Activated naive CD8-positive, alpha-beta T cell (primary cell): ENCODE measurements at regions not wholly inside any gene's neighbourhood (a gene's known extent, or its start where the extent isn't known, plus 50 kb on each side); places are given as distances from the start of the nearest gene placed in this dataset.
"Not testable (repeated sequence)": the region's sequence is repeated elsewhere in the genome, so short reads cannot be mapped to it uniquely, and the experiment has no call there.

Experiments used
- H3K27ac Mint-ChIP-seq: one replicate; pipeline ENCODE4 v1.8.0; 2021; ENCODE audit warnings: mixed read lengths
- H3K27me3 Mint-ChIP-seq: one replicate; pipeline ENCODE4 v1.8.0; 2021; ENCODE audit warnings: mixed read lengths
- H3K36me3 Mint-ChIP-seq: one replicate; pipeline ENCODE4 v1.8.0; 2021; ENCODE audit warnings: mixed read lengths
- H3K4me1 Mint-ChIP-seq: one replicate; pipeline ENCODE4 v1.8.0; 2021; ENCODE audit warnings: low read depth, mixed read lengths
- H3K4me3 Mint-ChIP-seq: one replicate; pipeline ENCODE4 v1.8.0; 2021; ENCODE audit warnings: mild to moderate bottlenecking, mixed read lengths
- H3K9me3 Mint-ChIP-seq: one replicate; pipeline ENCODE4 v1.8.0; 2021; ENCODE audit warnings: low read depth, mixed read lengths

DNA sequence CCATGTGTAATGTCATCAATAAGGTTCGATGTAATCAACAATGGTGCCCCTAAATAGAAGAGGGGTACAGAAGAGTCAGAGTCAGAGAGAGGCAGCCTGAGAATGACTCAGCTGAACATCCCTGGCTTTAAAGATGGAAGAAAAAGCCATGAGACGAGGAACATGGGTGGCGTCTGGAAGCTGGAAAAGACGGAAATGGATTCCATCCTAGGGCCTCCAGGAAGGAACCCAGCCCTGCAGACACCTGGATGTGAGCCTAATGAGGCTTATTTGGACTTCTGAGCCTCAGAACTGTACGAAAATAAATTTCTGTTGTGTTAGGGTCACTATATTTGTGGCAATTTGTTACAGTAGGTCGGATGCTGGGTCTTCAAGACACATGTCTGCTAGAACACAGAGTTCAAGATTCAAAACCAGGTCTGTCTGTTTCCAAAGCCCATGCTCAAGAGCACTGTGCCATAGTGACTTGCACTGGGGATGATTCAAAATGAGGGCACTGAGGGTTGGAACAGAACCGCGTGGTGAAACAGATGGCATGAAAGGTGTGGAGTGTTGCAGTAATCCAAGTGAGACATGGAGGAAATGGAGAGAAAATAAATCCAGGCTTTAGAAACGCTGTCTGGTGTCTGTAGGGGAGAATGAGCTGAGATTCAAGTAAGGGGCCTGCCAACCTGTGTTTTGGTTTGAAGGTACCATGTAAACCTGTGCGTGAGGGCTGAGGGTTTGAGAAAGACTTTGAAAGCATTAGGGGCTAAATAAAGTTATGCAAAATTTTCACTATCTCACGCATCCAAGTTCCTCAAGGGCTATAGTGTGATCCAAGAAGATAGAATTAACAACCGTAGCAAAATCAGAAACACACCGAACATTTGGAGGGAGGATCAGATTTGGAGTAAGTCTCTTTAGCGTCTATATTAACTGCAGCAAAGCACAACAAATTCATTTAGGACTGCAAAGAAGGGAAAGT lies 849.1 kb upstream of the AUTS2 start:
- no peak overlapping the region for H3K27ac Mint-ChIP-seq
- peaks cover 13% of the 10 kb centered on the region for H3K9me3 Mint-ChIP-seq
- no peaks in the 10 kb centered on the region for H3K4me1 Mint-ChIP-seq

DNA sequence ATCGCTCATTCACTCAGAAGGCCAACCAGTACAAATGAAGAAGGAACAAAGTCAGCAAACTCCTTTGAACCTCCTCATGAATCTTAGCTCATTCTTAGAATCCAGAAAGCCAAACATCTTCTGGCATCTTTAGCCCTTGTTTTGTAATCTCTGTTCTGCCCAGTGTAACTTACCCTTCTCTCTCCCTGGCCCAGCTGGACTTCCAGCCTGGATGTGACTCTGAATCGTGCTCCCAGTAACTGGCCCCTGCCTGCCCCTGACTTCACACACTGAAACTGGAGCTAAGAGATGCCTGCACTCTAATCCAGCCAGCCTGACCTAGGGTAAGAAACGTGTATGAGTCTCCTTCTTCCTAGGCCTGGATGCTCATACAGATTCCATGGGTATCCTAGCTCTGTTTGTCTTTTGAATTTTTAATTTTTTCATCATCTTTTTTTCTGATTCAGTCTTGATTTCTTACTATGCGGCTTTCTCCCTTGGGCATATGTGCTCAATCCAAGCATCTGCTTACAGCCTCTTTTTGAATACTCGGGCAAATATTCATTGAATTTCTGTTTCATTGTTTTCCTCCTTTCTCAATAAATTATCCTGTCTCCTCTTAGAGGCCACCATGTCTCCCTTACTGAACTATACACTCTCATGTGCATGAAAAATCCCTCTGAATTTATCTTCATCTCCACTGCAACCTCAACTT lies 845.6 kb upstream of the AUTS2 start:
- Mint-ChIP-seq H3K4me3 (no peak overlapping the region), H3K36me3 (peaks cover 3% of the 10 kb centered on the region), H3K27ac (no peak overlapping the region), H3K9me3 (peaks cover 12% of the 10 kb centered on the region), H3K27me3 (no peaks in the 10 kb centered on the region), H3K4me1 (no peaks in the 10 kb centered on the region)

More for the DNA sequence above, 849.1 kb upstream of the AUTS2 start:
- Mint-ChIP-seq H3K27me3 (no peaks in the 10 kb centered on the region), H3K4me3 (no peak overlapping the region), H3K36me3 (peaks cover 3% of the 10 kb centered on the region)

DNA sequence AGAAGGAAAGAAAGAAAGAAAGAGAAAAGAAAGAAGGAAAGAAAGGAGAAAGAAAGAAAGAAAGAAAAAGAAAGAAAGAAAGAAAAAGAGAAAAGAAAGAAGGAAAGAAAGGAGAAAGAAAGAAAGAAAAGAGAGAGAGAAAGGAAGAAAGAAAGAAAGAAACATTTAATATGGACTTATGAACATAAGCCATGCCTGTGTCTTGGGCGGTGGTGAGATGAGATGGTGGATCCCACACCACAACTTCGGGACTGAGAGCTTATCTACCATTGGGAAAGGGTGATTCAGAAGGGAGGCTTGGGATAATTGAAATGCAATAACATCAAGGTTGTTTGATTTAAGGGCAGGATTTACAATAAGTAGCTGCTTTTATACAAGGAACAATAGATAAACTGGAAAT lies 843.9 kb upstream of the AUTS2 start:
- Mint-ChIP-seq H3K36me3 (no peaks in the 10 kb centered on the region), H3K27ac (no peak overlapping the region), H3K4me1 (no peaks in the 10 kb centered on the region), H3K27me3 (no peaks in the 10 kb centered on the region), H3K4me3 (no peak overlapping the region), H3K9me3 (peaks cover 7% of the 10 kb centered on the region)

DNA sequence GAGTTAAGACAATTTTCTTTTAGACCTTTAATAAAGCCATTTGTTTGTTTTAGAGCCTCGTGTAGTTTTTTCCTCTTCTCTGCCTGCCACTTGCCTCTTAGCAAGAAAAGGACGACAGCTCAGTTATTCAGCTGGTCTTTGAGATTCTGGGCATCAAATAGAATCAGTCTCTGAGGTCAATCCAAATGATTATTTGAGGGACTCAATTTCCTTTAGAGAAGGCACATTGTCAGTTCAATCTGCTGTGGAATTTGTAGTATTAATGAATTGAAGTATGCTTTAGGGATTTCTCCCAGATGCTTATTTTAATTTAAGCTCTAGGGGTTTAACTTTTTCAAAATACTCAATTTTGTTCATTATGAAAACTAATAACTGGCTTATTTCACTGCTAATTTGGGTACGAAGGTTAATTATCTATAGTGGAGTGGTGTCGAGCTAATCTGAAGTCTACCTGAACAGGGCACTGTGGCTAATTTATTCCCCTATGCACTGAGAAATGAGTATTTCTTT lies 841.2 kb upstream of the AUTS2 start:
- Mint-ChIP-seq H3K36me3 (no peaks in the 10 kb centered on the region), H3K4me1 (no peaks in the 10 kb centered on the region), H3K9me3 (peaks cover 7% of the 10 kb centered on the region), H3K27ac (no peak overlapping the region), H3K27me3 (no peaks in the 10 kb centered on the region), H3K4me3 (no peak overlapping the region)

DNA sequence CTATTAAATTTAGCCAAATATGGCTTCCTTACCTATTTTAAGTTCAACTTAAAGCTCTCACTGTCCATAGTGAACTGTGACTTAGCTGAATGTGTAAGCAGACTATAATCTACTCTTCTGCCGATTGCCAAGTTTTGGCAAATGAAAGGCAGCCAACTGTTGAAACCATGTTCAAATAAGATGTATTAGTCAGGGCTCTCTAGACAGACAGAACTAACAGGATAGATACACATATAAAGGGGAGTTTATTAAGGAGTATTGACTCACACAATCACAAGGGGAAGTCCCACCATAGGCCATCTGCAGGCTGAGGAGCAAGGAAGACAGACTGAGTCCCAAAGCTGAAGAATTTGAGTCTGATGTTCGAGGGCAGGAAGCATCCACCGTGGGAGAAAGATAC lies 837.7 kb upstream of the AUTS2 start:
- Mint-ChIP-seq H3K4me1 (no peaks in the 10 kb centered on the region), H3K27me3 (no peaks in the 10 kb centered on the region), H3K4me3 (no peak overlapping the region), H3K36me3 (no peaks in the 10 kb centered on the region), H3K9me3 (no peaks in the 10 kb centered on the region), H3K27ac (no peak overlapping the region)

DNA sequence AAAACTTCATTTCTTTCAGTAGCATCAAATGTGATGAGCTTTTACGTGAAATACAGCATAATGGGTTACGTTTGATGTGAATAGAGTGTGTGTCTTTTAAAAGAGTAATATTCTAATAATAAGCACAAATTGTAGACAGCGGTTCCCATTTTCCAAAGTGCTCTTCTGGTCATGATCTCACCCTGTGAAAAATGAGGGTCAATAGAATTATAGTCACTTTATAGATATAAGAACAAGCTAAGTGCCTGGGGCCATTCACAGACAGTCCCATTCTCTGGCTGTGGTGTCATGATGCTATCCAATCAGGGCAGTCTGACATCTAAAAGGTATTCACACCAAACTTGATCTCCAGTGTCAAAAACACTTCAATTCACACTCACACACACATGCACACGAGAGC lies 830.8 kb upstream of the AUTS2 start:
- H3K4me1 Mint-ChIP-seq, result no peaks in the 10 kb centered on the region
- no peak overlapping the region for H3K27ac Mint-ChIP-seq

DNA sequence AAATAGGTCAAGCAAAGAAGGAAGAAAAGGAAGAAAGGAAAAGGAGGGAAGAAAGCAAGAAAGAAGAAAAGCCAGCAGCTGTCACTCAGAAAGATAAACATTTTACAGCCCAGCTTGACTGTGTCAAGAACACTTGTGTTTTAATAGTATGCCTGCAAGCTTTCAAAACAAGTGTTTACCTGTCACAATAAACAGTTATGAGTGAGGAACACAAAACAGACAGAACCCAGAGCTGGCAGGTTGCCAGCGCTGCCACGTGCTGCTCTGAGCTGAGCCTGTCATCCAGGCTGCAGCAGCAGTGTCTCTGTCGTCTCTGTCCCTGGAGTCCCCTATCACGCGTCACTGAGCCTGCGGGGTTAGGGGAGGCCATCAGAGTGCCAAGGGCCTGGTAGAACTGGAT lies 827.6 kb upstream of the AUTS2 start:
- no peaks in the 10 kb centered on the region for H3K4me1 Mint-ChIP-seq
- no peak overlapping the region for H3K4me3 Mint-ChIP-seq
- peaks cover 4% of the 10 kb centered on the region for H3K9me3 Mint-ChIP-seq

More for the DNA sequence above, 830.8 kb upstream of the AUTS2 start:
- Mint-ChIP-seq H3K9me3 (no peaks in the 10 kb centered on the region), H3K27me3 (peaks cover 1% of the 10 kb centered on the region), H3K4me3 (no peak overlapping the region), H3K36me3 (no peaks in the 10 kb centered on the region)

DNA sequence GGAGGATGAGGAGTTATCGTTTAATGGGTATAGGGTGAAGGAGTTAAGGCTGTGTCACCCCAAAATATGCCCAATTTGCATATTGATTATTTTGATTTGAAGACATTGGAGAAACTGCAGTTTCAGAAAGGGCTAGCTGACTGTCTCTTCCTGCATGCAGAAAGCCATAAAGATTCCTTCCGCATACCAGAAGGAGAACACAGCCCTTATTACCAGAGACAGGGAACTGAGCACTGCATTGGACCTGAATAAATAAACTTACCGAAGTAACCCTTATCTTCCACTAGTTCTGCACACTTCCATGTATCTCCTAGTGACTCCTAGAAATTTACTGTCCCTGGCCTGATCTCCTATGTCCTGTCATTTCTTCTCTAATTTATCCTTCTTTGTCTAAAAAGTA lies 821.9 kb upstream of the AUTS2 start:
- Mint-ChIP-seq H3K4me3 (no peak overlapping the region), H3K36me3 (no peaks in the 10 kb centered on the region), H3K27ac (no peak overlapping the region), H3K27me3 (no peaks in the 10 kb centered on the region), H3K4me1 (no peaks in the 10 kb centered on the region), H3K9me3 (peaks cover 14% of the 10 kb centered on the region)

More for the DNA sequence above, 827.6 kb upstream of the AUTS2 start:
- Mint-ChIP-seq H3K36me3 (no peaks in the 10 kb centered on the region), H3K27me3 (peaks cover 1% of the 10 kb centered on the region), H3K27ac (no peak overlapping the region)

DNA sequence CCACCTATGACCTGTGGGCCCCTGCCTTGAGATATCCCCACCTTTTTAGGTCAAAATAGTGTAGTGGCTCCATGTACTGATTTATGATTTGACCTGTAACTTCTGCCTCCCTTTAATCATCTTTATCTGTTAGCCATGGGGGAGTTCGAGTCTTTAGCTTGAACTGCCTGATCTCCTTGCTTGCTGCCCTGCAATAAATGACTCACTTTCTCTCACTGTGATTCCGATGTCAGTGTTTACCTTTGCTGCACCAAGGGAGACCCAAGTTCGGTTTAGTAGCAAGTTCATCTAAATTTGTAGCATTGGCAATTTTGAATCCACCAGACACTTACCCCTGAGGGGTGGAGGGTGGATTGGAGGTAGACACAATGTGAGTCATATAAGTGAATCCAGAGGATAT lies 814.6 kb upstream of the AUTS2 start:
- Mint-ChIP-seq H3K27ac (no peak overlapping the region), H3K4me1 (no peaks in the 10 kb centered on the region), H3K4me3 (no peak overlapping the region), H3K9me3 (peaks cover 14% of the 10 kb centered on the region), H3K27me3 (no peaks in the 10 kb centered on the region), H3K36me3 (no peaks in the 10 kb centered on the region)

DNA sequence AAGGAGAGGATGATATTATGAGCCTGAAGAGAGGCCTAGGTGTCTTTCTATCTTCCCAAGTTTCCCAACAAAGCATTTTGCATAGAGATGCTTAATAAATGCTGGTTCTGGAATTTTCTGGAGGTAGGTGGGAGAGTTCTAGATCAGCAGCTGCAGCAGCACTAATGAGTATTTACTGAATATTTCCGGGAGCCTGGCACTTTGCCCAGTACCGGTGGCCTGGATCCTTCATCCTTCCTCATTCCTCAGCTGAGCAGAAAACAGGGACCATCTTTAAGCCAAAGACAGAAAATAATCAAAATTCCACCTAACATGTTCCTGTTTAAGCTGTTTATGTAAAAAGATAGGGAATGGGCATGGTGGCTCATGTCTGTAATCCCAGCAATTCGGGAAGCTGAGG lies 813.2 kb upstream of the AUTS2 start:
- H3K27ac Mint-ChIP-seq, result no peak overlapping the region
- H3K27me3 Mint-ChIP-seq, result no peaks in the 10 kb centered on the region
- no peak overlapping the region for H3K4me3 Mint-ChIP-seq
- peaks cover 9% of the 10 kb centered on the region for H3K9me3 Mint-ChIP-seq
- H3K4me1 Mint-ChIP-seq, result no peaks in the 10 kb centered on the region
- no peaks in the 10 kb centered on the region for H3K36me3 Mint-ChIP-seq

DNA sequence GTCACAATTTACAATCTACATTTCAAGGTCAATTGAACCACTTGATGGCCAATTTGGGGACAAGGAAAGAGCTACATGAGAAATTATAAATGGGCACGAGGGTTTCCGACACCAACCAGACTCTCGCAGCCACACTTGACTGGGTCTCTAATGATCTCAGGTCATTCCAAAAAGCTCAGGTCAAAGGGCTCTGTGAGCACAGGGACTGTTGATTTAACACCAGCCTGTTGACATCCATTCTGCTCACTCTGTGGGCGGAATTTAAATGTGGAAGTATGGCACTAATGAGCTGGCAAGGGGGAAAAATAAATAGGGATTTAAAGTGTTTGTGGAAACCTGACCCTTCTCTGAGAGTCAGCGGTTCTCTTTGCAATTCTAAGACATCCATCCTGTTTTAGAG lies 810.7 kb upstream of the AUTS2 start:
- Mint-ChIP-seq H3K27me3 (no peaks in the 10 kb centered on the region), H3K27ac (no peak overlapping the region), H3K4me1 (no peaks in the 10 kb centered on the region), H3K4me3 (no peak overlapping the region), H3K36me3 (no peaks in the 10 kb centered on the region), H3K9me3 (peaks cover 9% of the 10 kb centered on the region)

DNA sequence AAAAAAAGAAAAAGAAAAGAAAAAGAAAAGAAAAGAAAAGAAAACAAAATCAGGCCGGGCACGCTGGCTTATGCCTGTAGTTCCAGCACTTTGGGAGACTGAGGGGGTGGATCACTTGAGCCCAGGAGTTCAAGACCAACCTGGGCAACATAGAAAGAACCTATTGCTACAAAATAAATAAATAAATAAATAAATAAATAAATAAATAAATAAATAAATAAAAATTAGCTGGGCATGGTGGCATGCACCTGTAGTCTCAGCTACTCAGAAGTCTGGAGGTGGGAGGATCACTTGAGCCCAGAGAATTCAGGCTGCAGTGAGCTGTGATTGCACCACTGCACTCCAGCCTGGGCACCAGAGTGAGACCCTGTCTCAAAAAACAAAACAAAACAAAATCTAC lies 809.7 kb upstream of the AUTS2 start:
- H3K27ac Mint-ChIP-seq, H3K4me1 Mint-ChIP-seq, H3K4me3 Mint-ChIP-seq, H3K27me3 Mint-ChIP-seq, H3K36me3 Mint-ChIP-seq, H3K9me3 Mint-ChIP-seq: not testable (repeated sequence)

DNA sequence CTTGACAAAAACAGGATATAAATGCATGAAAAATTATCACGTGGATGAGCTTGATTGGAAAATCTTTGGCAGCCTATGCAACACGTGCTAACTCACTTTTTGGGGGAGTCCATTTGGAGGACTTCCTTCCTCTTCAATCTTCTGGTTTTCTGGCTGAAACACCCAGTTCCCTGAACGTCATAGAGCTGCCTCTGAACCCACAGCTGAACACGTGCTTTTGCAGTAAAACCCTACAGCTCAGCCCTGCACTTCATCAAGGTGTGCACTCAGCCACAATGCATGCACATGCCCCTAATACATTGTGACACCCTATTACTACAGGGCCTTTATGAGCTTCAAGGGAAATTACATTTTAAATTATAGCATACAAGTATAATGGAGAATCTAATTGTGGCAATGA lies 808.7 kb upstream of the AUTS2 start:
- no peaks in the 10 kb centered on the region for H3K36me3 Mint-ChIP-seq
- H3K27me3 Mint-ChIP-seq, result no peaks in the 10 kb centered on the region
- no peak overlapping the region for H3K4me3 Mint-ChIP-seq
- H3K9me3 Mint-ChIP-seq, result peaks cover 4% of the 10 kb centered on the region
- H3K27ac Mint-ChIP-seq, result no peak overlapping the region
- H3K4me1 Mint-ChIP-seq, result no peaks in the 10 kb centered on the region

DNA sequence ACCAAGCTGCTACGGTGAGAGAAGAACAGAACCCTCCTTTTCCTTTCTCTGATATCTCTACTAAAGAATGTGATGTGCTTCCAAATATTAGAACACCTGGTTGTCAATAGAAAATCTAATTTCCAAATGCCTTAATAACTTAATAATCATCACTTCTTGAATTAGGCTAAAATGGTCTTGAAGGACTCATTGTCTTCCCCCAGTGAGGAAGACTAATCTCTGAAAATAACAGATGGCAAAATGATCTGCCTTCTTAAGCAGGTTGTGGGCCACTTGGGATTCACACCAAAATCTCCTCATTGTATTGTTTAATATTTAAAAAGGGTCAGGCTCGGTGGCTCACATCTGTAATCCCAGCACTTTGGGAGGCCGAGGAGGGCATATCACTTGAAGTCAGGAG lies 805.9 kb upstream of the AUTS2 start:
- H3K4me1 Mint-ChIP-seq, result no peaks in the 10 kb centered on the region
- H3K27ac Mint-ChIP-seq, result no peak overlapping the region
- H3K9me3 Mint-ChIP-seq, result peaks cover 4% of the 10 kb centered on the region
- H3K27me3 Mint-ChIP-seq, result no peaks in the 10 kb centered on the region
- H3K36me3 Mint-ChIP-seq, result no peaks in the 10 kb centered on the region
- no peak overlapping the region for H3K4me3 Mint-ChIP-seq

DNA sequence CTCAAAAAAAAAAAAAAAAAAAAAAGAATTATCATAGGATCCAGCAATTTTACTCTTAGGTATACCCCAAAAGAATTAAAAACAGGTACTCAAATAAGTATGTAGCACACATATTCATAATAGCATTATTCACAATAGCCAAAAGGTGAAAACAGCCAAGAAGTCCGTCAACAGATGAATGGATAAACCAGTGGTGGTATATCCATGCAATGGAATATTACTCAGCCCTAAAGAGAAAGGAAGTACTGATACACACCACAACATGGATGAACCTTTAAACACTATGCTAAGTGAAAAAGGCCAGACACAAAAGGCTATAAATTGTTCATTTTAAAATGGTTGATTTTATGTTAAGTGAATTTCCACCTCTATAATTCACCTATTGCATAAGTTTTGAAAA lies 804.8 kb upstream of the AUTS2 start:
- Mint-ChIP-seq H3K4me3 (no peak overlapping the region), H3K27me3 (no peaks in the 10 kb centered on the region), H3K36me3 (no peaks in the 10 kb centered on the region), H3K27ac (no peak overlapping the region), H3K9me3 (no peaks in the 10 kb centered on the region), H3K4me1 (no peaks in the 10 kb centered on the region)
